MCF 10A (cell line): ENCODE measurements at regions not wholly inside any gene's neighbourhood (a gene's known extent, or its start where the extent isn't known, plus 50 kb on each side); places are given as distances from the start of the nearest gene placed in this dataset.
"Not testable (repeated sequence)": the region's sequence is repeated elsewhere in the genome, so short reads cannot be mapped to it uniquely, and the experiment has no call there.

Experiments used
- BruUV-seq: library from RNA; stranded (reverse); fragments of 400-500 nt; replicated peaks from 2 replicates; lab custom pipeline; 2021; lab: Mats Ljungman, UMichigan
- CTCF ChIA-PET: fragments of 300-600 bp; sonication (Branson Sonifier 250); formaldehyde crosslinking; extraction: SDS; loops from one replicate; lab custom pipeline; 2021; ENCODE audit warnings: antibody characterized with exemption, inconsistent platforms; lab: Yijun Ruan, JAX
- POLR2A ChIA-PET: fragments of 300-600, 350-650 bp; sonication (Branson Sonifier 250); formaldehyde crosslinking; extraction: SDS; loops from one replicate; lab custom pipeline; 2020; ENCODE audit warnings: antibody characterized with exemption, inconsistent platforms; lab: Yijun Ruan, JAX
- DNase-seq: peaks from one replicate; pipeline ENCODE4 v3.0.0-alpha.2; 2018; ENCODE audit not compliant: unreplicated experiment
- H3K27ac Mint-ChIP-seq: one replicate; pipeline ENCODE4 v1.8.0; 2022; ENCODE audit warnings: mild to moderate bottlenecking, low read depth, mixed read lengths; ENCODE audit not compliant: unreplicated experiment
- H3K27me3 Mint-ChIP-seq: one replicate; pipeline ENCODE4 v1.8.0; 2022; ENCODE audit warnings: mixed read lengths; ENCODE audit not compliant: insufficient read depth, unreplicated experiment
- H3K36me3 Mint-ChIP-seq: one replicate; pipeline ENCODE4 v1.8.0; 2022; ENCODE audit warnings: mild to moderate bottlenecking, moderate library complexity, mixed read lengths; ENCODE audit not compliant: insufficient read depth, unreplicated experiment
- H3K4me1 Mint-ChIP-seq: one replicate; pipeline ENCODE4 v1.8.0; 2022; ENCODE audit warnings: mixed read lengths; ENCODE audit not compliant: insufficient read depth, unreplicated experiment
- H3K4me3 Mint-ChIP-seq: one replicate; pipeline ENCODE4 v1.8.0; 2022; ENCODE audit warnings: mild to moderate bottlenecking, moderate library complexity, mixed read lengths; ENCODE audit not compliant: unreplicated experiment
- H3K9me3 Mint-ChIP-seq: one replicate; pipeline ENCODE4 v1.8.0; 2022; ENCODE audit warnings: mixed read lengths; ENCODE audit not compliant: unreplicated experiment
- CTCF ChIP-seq: fragments of 200-600 bp; IDR thresholded peaks from one replicate; pipeline ENCODE4 v1.8.0; 2022; ENCODE audit warnings: antibody characterized with exemption, mild to moderate bottlenecking; ENCODE audit not compliant: unreplicated experiment
- intact Hi-C: fragments of 100-400 bp; cut with micrococcal nuclease; formaldehyde crosslinking; loops from 2 replicates; pipeline ENCODE4 v1.14.1; 2022

GRCh38 chr1:83427566-83427965 is 571.4 kb downstream of the TTLL7 start:
- H3K4me1 Mint-ChIP-seq, BruUV-seq, POLR2A ChIA-PET, H3K36me3 Mint-ChIP-seq, H3K27me3 Mint-ChIP-seq, H3K27ac Mint-ChIP-seq, DNase-seq, H3K4me3 Mint-ChIP-seq, CTCF ChIA-PET, intact Hi-C loops, H3K9me3 Mint-ChIP-seq: not testable (repeated sequence)

GRCh38 chr1:83423382-83423781 is 575.5 kb downstream of the TTLL7 start:
- intact Hi-C loops, H3K4me3 Mint-ChIP-seq, H3K27me3 Mint-ChIP-seq, BruUV-seq, H3K9me3 Mint-ChIP-seq, H3K27ac Mint-ChIP-seq, POLR2A ChIA-PET, CTCF ChIA-PET, H3K4me1 Mint-ChIP-seq, H3K36me3 Mint-ChIP-seq, DNase-seq: not testable (repeated sequence)

GRCh38 chr1:83418558-83418957 is 580.4 kb downstream of the TTLL7 start:
- CTCF ChIA-PET = no interaction called here
- Mint-ChIP-seq H3K4me1 (no peaks in the 10 kb centered on the region), H3K27me3 (no peaks in the 10 kb centered on the region), H3K36me3 (no peaks in the 10 kb centered on the region), H3K4me3 (no peak overlapping the region), H3K9me3 (peaks cover 8% of the 10 kb centered on the region), H3K27ac (no peak overlapping the region)
- no TSS peak for BruUV-seq
- TF ChIP-seq CTCF = no peak
- intact Hi-C loops = no loop called here
- POLR2A ChIA-PET = no interaction called here
- DNase-seq = no peak

- DNase-seq, H3K27ac Mint-ChIP-seq, H3K4me3 Mint-ChIP-seq, H3K27me3 Mint-ChIP-seq, BruUV-seq, POLR2A ChIA-PET, H3K4me1 Mint-ChIP-seq, H3K36me3 Mint-ChIP-seq, H3K9me3 Mint-ChIP-seq, intact Hi-C loops, CTCF ChIA-PET: not testable (repeated sequence)
Measured at GRCh38 chr1:83413839-83414107, 585.2 kb downstream of the TTLL7 start.

- not testable (repeated sequence) for H3K36me3 Mint-ChIP-seq
Measured at GRCh38 chr1:83410746-83411413, 588.1 kb downstream of the TTLL7 start.

GRCh38 chr1:83406693-83407371 is 592.1 kb downstream of the TTLL7 start:
- POLR2A ChIA-PET = not testable (repeated sequence)

More at GRCh38 chr1:83410746-83411413, 588.1 kb downstream of the TTLL7 start:
- intact Hi-C loops, BruUV-seq, CTCF ChIA-PET, POLR2A ChIA-PET, H3K27ac Mint-ChIP-seq, H3K4me1 Mint-ChIP-seq, H3K27me3 Mint-ChIP-seq, DNase-seq, H3K9me3 Mint-ChIP-seq, H3K4me3 Mint-ChIP-seq: not testable (repeated sequence)

GRCh38 chr1:83405789-83406188 is 593.1 kb downstream of the TTLL7 start:
- H3K4me3 Mint-ChIP-seq, CTCF ChIA-PET, H3K9me3 Mint-ChIP-seq, POLR2A ChIA-PET, BruUV-seq, H3K4me1 Mint-ChIP-seq, intact Hi-C loops, DNase-seq, H3K27ac Mint-ChIP-seq, H3K36me3 Mint-ChIP-seq, H3K27me3 Mint-ChIP-seq: not testable (repeated sequence)

More at GRCh38 chr1:83406693-83407371, 592.1 kb downstream of the TTLL7 start:
- CTCF ChIA-PET, H3K36me3 Mint-ChIP-seq, H3K9me3 Mint-ChIP-seq, BruUV-seq, H3K27me3 Mint-ChIP-seq, H3K4me3 Mint-ChIP-seq, DNase-seq, H3K27ac Mint-ChIP-seq, H3K4me1 Mint-ChIP-seq, intact Hi-C loops: not testable (repeated sequence)

- DNase-seq, CTCF ChIA-PET, POLR2A ChIA-PET, H3K9me3 Mint-ChIP-seq, H3K4me1 Mint-ChIP-seq, H3K36me3 Mint-ChIP-seq, BruUV-seq, H3K27me3 Mint-ChIP-seq, H3K4me3 Mint-ChIP-seq, intact Hi-C loops, H3K27ac Mint-ChIP-seq: not testable (repeated sequence)
Measured at GRCh38 chr1:83403500-83403899, 595.4 kb downstream of the TTLL7 start.
